Duodenal mucosa (tissue), 2 donors: ENCODE measurements at regions not wholly inside any gene's neighbourhood (a gene's known extent, or its start where the extent isn't known, plus 50 kb on each side); places are given as distances from the start of the nearest gene placed in this dataset.

Experiments
- H3K27ac ChIP-seq: one replicate; pipeline ENCODE4 v1.7.0; 2013; ENCODE audit warnings: low read depth, low read length
- H3K27me3 ChIP-seq, 2 donors: one replicate each; pipeline ENCODE4 v1.7.0; 2013; ENCODE audit warnings: low read length in 2 of 2, control low read depth in 1 of 2; ENCODE audit not compliant: insufficient read depth in 2 of 2, control insufficient read depth in 1 of 2
- H3K36me3 ChIP-seq, 2 donors: one replicate each; pipeline ENCODE4 v1.7.0; 2013; ENCODE audit warnings: low read length in 2 of 2, control low read depth in 1 of 2; ENCODE audit not compliant: insufficient read depth in 2 of 2, control insufficient read depth in 1 of 2
- H3K4me1 ChIP-seq, 2 donors: one replicate each; pipeline ENCODE4 v1.7.0; 2013; ENCODE audit warnings: low read length in 2 of 2, control low read depth in 1 of 2; ENCODE audit not compliant: insufficient read depth in 2 of 2, control insufficient read depth in 1 of 2
- H3K4me3 ChIP-seq, 2 donors: one replicate each; pipeline ENCODE4 v1.7.0; 2013; ENCODE audit warnings: low read length in 2 of 2, low read depth in 1 of 2
- H3K9ac ChIP-seq, 2 donors: one replicate each; pipeline ENCODE4 v1.7.0; 2013; ENCODE audit warnings: low read length in 2 of 2, low read depth in 1 of 2
- H3K9me3 ChIP-seq, 2 donors: one replicate each; pipeline ENCODE4 v1.7.0; 2013; ENCODE audit warnings: low read length in 2 of 2, control low read depth in 1 of 2; ENCODE audit not compliant: control insufficient read depth in 1 of 2

- H3K36me3 ChIP-seq: no peaks in the 10 kb centered on the region
- no peaks in the 10 kb centered on the region for H3K4me1 ChIP-seq
- H3K27ac ChIP-seq: no peak overlapping the region
- H3K9ac ChIP-seq: no peak overlapping the region
- no peak overlapping the region for H3K4me3 ChIP-seq
- no peaks in the 10 kb centered on the region for H3K9me3 ChIP-seq
- H3K27me3 ChIP-seq: no peaks in the 10 kb centered on the region
Observed at GRCh38 chr3:72214066-72214951, 429.4 kb upstream of the PROK2 start.

GRCh38 chr3:72213296-72214065, 428.5 kb upstream of the PROK2 start:
- H3K4me3 ChIP-seq: no peak overlapping the region
- no peaks in the 10 kb centered on the region for H3K4me1 ChIP-seq
- no peak overlapping the region for H3K27ac ChIP-seq
- no peaks in the 10 kb centered on the region for H3K9me3 ChIP-seq
- H3K36me3 ChIP-seq: no peaks in the 10 kb centered on the region
- H3K27me3 ChIP-seq: no peaks in the 10 kb centered on the region
- H3K9ac ChIP-seq: no peak overlapping the region

- Histone ChIP-seq H3K9me3 (no peaks in the 10 kb centered on the region), H3K9ac (no peak overlapping the region), H3K27ac (no peak overlapping the region), H3K4me3 (no peak overlapping the region), H3K36me3 (no peaks in the 10 kb centered on the region), H3K4me1 (no peaks in the 10 kb centered on the region), H3K27me3 (no peaks in the 10 kb centered on the region)
Observed at GRCh38 chr3:72212396-72212795, 427.4 kb upstream of the PROK2 start.

GRCh38 chr3:72210261-72210660, 425.3 kb upstream of the PROK2 start:
- Histone ChIP-seq H3K27me3 (no peaks in the 10 kb centered on the region), H3K4me3 (no peak overlapping the region), H3K27ac (no peak overlapping the region), H3K4me1 (no peaks in the 10 kb centered on the region), H3K9me3 (no peaks in the 10 kb centered on the region), H3K36me3 (no peaks in the 10 kb centered on the region), H3K9ac (no peak overlapping the region)

DNA sequence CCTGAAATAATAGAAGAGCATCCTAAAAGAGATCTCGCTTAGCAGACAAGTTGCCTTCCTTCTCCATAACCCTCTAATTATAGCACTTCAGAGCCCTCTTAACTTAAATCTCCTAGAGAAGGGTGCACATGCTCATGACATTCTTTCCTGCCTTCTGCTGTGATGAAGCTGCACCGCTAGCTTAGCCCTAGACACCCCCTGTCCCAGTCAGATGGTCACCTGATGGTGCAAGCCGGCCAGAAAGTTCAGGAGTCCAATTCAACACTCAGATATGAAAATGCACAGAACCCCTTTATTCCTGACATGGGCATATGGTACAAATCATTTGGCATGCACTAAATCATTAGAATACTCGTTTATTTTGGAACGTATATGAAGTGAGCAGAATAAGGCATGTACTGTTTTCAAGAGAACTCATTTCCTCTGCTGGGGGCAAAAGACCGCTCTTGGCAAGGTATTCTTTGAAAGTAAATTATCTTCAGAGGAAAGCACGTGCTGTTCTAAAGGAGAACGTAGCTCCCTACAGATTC, 420.4 kb upstream of the PROK2 start:
- H3K36me3 ChIP-seq: no peaks in the 10 kb centered on the region
- H3K4me3 ChIP-seq: no peak overlapping the region
- peaks cover 0 to 6% of the 10 kb centered on the region in 2 donors for H3K9me3 ChIP-seq
- H3K27ac ChIP-seq: no peak overlapping the region
- H3K4me1 ChIP-seq: no peaks in the 10 kb centered on the region
- no peak overlapping the region for H3K9ac ChIP-seq
- H3K27me3 ChIP-seq: peaks cover 0 to 6% of the 10 kb centered on the region in 2 donors

DNA sequence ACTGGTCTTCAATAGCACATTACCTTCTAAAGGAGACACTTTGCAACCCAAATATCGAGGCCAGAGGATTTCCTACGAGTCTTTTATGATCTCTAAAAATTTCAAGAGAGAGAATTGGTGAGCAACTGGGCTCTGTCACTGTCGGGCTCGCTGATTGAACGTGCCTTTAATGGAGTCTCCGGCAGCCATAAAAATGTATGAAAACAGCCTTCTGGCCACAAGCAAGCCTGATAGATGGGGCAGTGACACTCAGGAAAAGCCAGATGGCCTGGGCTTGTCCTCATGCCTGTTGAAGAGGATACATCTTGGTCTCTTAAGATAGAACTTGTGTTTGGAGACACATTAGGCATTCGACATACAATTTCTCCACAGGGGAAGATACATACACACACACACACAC, 419.5 kb upstream of the PROK2 start:
- Histone ChIP-seq H3K36me3 (no peaks in the 10 kb centered on the region), H3K4me1 (no peaks in the 10 kb centered on the region), H3K9me3 (peaks cover 0 to 6% of the 10 kb centered on the region in 2 donors), H3K27ac (no peak overlapping the region), H3K4me3 (no peak overlapping the region), H3K9ac (no peak overlapping the region), H3K27me3 (peaks cover 0 to 6% of the 10 kb centered on the region in 2 donors)

DNA sequence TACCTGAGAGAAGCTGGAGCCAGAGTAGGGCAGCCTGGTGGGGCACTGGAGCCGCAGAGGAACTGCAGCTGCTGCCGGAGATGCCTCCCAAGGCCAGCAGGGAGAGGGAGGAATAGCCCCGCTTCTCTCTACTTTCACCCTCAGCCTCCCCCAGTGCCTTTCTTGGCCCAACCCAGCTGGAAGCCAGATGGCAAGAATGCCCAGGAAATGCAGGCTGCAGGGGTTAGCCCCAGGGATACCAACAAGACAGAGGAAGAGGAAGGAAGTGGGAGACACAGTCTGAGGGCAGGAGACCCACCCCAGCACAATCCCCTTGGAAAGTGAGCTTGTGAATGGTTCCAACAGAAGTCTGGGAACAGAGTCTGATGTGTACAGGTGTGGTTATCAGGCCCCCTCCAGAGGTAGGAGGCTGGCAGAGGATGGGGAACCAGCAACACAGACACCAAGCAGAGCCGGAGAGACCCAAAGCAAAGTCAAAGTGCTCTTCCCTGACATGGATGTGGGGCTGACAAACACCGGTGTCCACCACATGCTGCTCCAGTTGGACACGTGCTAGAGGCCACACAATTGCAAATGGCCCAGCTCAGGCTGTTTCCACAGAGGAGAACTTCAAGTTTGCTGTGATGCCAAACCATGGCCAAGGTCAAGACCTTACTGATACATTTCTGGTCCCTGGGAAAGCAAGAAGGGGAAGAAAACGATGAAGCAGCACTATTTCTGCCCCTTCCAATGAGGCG, 418.8 kb upstream of the PROK2 start:
- peaks cover 0 to 6% of the 10 kb centered on the region in 2 donors for H3K9me3 ChIP-seq
- peaks cover 0 to 6% of the 10 kb centered on the region in 2 donors for H3K27me3 ChIP-seq
- no peaks in the 10 kb centered on the region for H3K36me3 ChIP-seq
- no peak overlapping the region for H3K4me3 ChIP-seq
- H3K4me1 ChIP-seq: no peaks in the 10 kb centered on the region
- H3K9ac ChIP-seq: no peak overlapping the region
- no peak overlapping the region for H3K27ac ChIP-seq

DNA sequence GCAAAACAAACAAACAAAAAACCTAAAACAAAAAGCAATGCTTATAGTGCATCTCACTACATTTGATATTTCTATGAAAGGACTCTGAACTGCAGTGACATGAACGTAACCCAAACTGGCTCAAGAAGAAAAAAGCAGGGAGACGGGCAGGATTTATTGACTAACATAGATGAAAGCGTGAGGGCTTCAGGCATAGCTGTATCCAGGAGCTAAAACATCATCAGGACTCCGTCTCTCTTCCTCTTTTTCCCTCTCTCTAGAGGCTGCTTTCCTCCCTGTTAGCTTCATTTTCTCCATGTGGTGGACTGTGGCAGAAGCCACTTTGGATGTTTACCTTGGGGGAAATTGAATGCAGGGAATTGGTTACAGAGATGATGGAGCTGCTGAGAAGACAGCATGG, 418.2 kb upstream of the PROK2 start:
- no peak overlapping the region for H3K4me3 ChIP-seq

GRCh38 chr3:72200332-72200731, 415.4 kb upstream of the PROK2 start:
- Histone ChIP-seq H3K4me1 (no peaks in the 10 kb centered on the region), H3K27me3 (peaks cover 0 to 6% of the 10 kb centered on the region in 2 donors), H3K9me3 (peaks cover 0 to 6% of the 10 kb centered on the region in 2 donors), H3K27ac (no peak overlapping the region), H3K9ac (no peak overlapping the region), H3K36me3 (no peaks in the 10 kb centered on the region), H3K4me3 (no peak overlapping the region)

More for the DNA sequence above, 418.2 kb upstream of the PROK2 start:
- no peaks in the 10 kb centered on the region for H3K36me3 ChIP-seq
- H3K4me1 ChIP-seq: no peaks in the 10 kb centered on the region
- peaks cover 0 to 6% of the 10 kb centered on the region in 2 donors for H3K27me3 ChIP-seq
- H3K27ac ChIP-seq: no peak overlapping the region
- H3K9me3 ChIP-seq: peaks cover 0 to 6% of the 10 kb centered on the region in 2 donors
- H3K9ac ChIP-seq: no peak overlapping the region
